ENCODE measurements at regions not wholly inside any gene's neighbourhood (a gene's known extent, or its start where the extent isn't known, plus 50 kb on each side); places are given as distances from the start of the nearest gene placed in this dataset.

DNA sequence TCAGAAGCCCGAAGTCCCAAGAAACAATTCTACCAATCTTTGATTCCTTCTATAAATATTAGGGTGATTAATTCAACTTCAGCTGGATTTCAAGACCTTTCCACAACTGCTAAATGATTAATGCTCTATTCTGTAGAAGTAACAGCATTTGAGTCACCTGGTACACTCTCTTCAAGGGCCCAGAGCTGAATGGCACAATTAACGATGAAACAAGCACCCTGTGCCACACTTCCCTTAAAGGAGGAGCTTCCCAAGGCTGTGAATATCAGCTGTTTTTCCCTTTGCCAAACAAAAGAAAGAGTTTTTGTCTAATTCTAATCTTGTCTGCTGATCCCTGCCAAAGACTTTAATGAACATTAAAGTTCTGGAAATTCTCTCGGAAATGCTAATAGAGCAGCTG, 56.0 kb downstream of the BOD1L2 start:
- intact Hi-C loops (cut with micrococcal nuclease) = no loop called here
- no peak for ATAC-seq
- no peak for DNase-seq

GRCh38 chr18:57205641-57206040, 58.8 kb downstream of the BOD1L2 start:
- intact Hi-C loops (cut with micrococcal nuclease) = no loop called here
- ATAC-seq (no peak), DNase-seq (no peak)

DNA sequence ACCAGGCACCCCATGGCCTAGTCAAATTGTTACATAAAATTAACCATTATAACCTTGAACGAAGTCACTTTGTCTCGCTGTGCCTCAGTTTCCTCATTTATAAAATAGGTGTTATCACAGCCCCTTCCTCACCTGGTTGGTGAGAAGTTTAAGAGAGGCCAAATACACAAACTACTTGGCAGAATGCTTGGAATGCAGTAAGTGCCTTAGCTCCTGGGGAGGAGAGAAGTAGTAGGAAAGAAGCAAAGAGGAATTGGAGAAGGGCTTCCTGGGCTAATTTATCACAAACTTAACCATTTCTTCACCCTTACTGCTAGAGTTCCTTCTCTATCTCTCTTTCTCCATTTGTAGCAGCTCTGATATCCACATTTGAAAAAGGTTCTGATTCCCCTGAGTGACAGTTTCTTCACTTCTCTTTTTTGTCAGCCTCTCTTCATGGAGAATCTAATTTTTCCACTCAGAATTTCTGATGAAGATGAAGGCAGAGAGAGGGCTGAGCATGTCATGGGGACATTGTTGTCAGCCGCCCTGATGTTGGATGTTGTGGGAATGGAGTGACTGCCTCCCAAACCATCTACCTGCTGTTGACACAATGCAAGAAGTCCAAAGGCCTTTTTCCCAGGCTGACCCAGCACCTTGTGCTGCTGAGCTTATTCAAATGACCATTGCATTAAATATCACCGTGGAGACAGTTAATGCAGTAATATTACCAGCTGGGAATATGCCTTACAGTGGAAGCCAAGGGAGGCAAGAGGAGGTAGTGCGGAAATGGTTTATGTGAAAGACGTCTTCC, 60.4 kb downstream of the BOD1L2 start:
- ATAC-seq (no peak), DNase-seq (no peak)
- intact Hi-C loops (cut with micrococcal nuclease) = no loop called here

DNA sequence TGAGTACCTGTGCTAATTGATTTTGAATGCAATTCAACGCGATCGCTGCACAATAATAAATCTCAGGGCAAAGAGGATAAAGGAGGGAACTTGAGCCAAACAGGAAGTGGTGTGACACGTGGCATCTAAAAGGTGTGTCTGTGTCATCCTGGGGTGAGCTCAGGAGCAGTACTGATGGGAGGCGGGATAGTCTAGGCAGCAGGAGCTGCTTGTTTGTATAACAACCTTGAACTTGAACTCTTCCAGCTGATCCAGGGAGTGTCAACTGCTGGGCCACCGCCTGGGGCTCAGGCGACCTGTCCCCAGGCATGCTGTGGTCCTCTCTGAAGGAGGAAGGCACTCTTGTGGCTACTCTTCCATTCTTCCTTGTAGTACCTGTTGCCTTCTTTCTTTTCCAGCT, 61.2 kb downstream of the BOD1L2 start:
- no peak for DNase-seq
- intact Hi-C loops (cut with micrococcal nuclease) = no loop called here
- ATAC-seq = no peak

DNA sequence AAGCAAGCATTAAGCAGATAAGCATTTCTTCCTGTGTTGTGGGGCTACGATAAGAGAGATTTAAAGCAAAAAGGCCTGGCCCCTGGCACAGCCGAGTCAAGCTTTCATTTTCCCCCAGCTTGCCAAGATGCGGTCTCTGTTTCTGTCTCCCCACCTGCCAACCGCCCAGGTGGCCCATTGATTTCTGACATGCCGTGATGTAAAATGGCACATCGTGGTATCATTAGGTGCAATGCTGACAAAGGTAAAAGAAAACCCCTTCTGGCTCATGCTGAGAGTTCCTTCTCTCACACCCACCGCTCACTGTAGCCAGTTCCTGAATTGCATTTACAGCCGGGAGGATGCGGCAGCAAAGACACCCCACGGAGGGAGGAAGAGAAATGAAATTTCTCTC, 62.8 kb downstream of the BOD1L2 start:
- ATAC-seq = no peak
- no peak for DNase-seq
- intact Hi-C loops (cut with micrococcal nuclease) = no loop called here

DNA sequence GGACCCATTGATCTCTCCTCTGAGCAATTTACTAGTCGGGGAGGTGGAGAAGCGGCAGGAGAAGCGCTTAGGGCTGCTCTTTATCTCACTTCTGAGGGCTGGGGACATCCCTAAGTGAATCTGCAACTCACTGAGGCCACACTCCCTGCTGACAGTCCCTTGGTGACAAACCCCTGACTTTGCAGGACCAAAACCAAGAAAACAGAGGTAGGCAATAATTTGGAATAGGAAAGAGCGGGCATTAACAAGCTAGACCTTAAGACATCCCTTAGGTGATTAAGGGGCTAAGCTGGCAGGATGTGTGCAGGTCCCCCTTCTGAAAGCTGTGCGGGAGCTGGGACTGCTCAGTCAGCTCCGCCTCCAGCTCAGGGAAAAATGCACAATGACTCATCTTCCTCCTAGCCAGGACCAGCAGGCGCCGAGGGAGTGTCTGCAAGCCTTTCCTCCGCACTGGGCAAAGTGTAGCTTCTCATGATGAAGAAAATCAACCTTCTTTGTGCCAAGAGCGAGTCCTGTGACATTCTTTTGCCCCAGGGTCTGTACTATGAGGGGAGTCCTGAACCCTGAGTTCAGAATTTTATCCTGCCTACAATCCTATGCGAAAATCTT, 63.3 kb downstream of the BOD1L2 start:
- DNase-seq (peak; percentile 40), ATAC-seq (peak; percentile 68)
- intact Hi-C loops (cut with micrococcal nuclease) = no loop called here

GRCh38 chr18:57210716-57211411, 64.0 kb downstream of the BOD1L2 start:
- ATAC-seq (no peak), DNase-seq (no peak)
- intact Hi-C loops (cut with micrococcal nuclease) = no loop called here

DNA sequence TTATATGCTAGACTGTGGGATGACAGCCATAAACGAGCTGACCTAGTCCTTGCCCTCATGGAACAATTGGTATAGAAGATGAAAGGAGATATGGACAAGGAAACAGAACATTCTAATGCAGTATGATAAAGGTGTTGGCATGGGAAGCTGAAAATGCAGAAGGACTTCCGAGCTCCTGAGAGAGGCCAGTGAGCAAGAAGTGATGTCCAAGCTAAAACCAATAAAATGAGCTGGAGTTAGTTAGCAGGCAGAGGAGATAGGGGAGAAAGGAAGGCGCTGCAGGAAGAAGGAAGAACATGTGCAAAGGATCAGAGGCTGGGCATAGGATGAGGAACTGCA, 64.5 kb downstream of the BOD1L2 start:
- ATAC-seq (no peak), DNase-seq (no peak)
- intact Hi-C loops (cut with micrococcal nuclease) = no loop called here

DNA sequence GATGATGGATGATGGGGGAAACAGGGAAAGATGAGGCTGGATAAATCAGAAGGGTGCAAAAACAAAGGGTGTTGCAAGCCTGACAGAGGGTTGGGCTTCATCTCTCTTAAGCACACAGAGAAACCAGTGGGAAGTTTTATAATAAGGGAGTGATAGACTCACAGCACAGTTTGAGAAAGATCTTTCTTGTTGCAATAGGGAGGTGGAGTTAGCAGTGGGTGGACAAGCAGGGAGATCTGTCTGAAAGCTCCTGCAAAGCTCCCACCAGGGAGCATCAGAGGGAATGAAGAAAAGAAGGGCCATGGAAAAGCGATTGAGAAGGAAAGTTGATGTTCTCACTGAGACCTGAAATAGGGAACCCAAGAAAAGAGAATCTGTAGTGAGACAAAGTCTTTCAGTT, 64.9 kb downstream of the BOD1L2 start:
- ATAC-seq (no peak), DNase-seq (no peak)
- intact Hi-C loops (cut with micrococcal nuclease) = no loop called here

DNA sequence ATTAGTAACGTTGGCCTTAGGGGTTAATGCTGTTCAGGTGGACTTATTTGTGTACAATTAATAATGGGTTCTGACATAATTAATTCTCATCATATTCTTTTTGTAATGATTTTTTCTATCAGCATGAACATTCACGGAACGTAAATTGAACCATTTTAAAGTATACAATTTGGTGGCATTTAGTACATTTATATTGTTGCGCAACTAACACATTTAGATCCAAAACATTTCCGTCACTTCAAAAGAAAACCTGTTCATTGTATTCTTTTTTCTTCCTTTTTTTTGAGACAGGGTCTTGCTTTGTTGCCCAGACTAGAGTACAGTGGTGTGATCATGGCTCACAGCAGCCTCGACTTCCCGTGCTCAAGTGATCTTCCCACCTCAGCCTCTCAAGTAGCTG, 65.8 kb downstream of the BOD1L2 start:
- intact Hi-C loops (cut with micrococcal nuclease) = no loop called here
- ATAC-seq = no peak
- DNase-seq = no peak

GRCh38 chr18:57214976-57215375, 68.1 kb downstream of the BOD1L2 start:
- intact Hi-C loops (cut with micrococcal nuclease) = no loop called here
- ATAC-seq (no peak), DNase-seq (no peak)

DNA sequence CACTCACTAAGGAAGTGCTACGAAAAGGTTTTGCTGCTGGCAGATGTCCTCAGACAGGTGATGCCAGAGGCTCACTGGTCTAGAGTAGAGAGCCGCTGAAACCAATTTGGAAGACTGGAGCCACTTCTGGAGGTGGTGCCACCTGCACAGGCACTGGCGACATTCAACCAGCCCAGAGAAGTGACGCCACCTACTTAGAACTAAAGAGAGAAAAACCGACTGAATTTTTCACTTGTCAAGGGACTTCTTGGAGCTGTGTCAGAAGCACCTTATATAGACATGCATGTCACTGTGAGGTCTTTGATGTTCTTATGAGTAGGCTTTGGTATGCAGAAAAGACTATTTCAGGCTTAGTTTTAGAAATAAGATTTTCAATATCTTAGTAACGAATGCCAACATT, 71.4 kb downstream of the BOD1L2 start:
- no peak for DNase-seq

DNA sequence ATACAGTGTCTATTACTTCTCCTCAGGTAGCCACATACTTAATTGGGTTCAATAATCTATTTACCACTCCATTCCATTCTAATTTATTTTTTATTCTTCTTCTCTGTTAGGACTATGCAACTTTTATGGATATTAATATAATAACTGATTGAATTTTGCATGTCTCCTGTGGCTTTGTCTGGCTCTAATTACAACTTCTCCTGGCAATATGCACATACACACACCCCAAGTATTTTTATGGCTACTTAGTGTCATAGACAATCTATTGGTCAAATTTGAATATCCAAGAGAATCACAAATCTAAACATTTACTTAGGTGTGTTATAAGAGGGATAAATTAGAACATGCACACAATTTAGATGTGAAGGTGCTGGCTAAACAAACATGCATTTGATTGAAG, 73.1 kb downstream of the BOD1L2 start:
- DNase-seq = no peak
- no peak for ATAC-seq
- intact Hi-C loops (cut with micrococcal nuclease) = no loop called here

More for the DNA sequence above, 71.4 kb downstream of the BOD1L2 start:
- intact Hi-C loops (cut with micrococcal nuclease) = no loop called here
- ATAC-seq = no peak

DNA sequence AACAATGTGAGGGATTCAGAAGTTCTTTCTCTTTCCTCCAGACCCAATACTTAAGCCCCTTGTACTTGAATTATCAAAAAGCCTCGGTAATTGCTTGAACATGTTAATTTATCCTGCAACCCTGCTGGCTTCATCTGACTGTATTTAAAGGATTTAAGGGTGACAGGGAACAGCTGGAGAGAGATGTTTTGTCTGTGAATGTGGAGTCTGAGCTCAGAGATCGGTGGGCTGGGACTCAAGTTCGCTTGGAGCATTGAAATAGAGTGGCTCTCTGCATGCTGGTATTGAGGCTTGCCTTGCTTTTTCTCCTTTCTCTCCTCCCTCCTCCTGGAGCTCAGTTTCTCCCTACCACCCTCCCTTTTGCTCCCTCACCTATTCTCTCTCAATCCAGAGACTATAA, 73.6 kb downstream of the BOD1L2 start:
- intact Hi-C loops (cut with micrococcal nuclease) = no loop called here
- ATAC-seq (no peak), DNase-seq (no peak)

GRCh38 chr18:57220930-57221483, 74.1 kb downstream of the BOD1L2 start:
- intact Hi-C loops (cut with micrococcal nuclease) = no loop called here
- no peak for ATAC-seq
- no peak for DNase-seq

DNA sequence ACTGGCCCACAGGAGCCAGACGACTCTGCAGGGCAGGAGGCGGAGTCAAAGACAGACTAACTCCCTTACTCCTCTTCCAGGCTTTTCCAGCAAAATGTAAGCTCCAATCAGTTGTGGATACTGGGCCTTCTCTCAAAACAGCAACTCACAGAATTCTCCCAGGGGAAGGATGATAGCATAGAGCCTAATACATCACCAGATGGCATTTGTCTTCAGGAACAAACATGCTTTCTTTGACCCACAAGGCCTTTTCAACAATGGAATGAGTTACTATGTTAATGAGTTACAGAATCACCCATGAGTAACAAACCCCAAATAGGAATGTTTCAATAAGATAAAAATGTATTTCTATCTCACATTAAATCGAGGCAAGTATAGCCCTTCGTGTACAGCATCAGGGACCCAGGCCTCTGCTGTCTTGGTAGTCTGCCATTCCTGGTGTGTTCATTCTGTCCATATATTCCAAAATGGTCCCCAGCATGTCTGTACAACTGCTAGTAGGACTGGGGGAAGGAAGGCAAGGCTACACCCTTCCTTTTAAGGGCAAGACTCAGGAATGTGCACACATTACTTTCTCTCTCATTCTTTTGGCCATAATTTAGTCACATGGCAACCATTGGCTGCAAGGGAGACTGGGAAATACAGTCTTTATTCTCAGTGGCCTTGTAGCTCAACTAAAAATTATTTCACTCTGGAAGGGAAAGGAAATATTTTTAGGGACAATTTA, 76.4 kb downstream of the BOD1L2 start:
- intact Hi-C loops (cut with micrococcal nuclease) = no loop called here
- no peak for DNase-seq
- ATAC-seq = no peak

- DNase-seq = no peak
- intact Hi-C loops (cut with micrococcal nuclease) = no loop called here
- ATAC-seq = no peak
These were observed 84.1 kb downstream of the BOD1L2 start for GRCh38 chr18:57230861-57231585.

- DNase-seq = no peak
- intact Hi-C loops (cut with micrococcal nuclease) = no loop called here
- no peak for ATAC-seq
These were observed 85.0 kb downstream of the BOD1L2 start for GRCh38 chr18:57231864-57232263.

- no peak for DNase-seq
- intact Hi-C loops (cut with micrococcal nuclease) = no loop called here
- ATAC-seq = no peak
These were observed 87.5 kb downstream of the BOD1L2 start for GRCh38 chr18:57234346-57234745.
